ENCODE measurements at regions not wholly inside any gene's neighbourhood (a gene's known extent, or its start where the extent isn't known, plus 50 kb on each side); places are given as distances from the start of the nearest gene placed in this dataset.

GRCh38 chr4:95672811-95673210, 124.0 kb upstream of the UNC5C start:
- TF ChIP-seq, protein P1, sequence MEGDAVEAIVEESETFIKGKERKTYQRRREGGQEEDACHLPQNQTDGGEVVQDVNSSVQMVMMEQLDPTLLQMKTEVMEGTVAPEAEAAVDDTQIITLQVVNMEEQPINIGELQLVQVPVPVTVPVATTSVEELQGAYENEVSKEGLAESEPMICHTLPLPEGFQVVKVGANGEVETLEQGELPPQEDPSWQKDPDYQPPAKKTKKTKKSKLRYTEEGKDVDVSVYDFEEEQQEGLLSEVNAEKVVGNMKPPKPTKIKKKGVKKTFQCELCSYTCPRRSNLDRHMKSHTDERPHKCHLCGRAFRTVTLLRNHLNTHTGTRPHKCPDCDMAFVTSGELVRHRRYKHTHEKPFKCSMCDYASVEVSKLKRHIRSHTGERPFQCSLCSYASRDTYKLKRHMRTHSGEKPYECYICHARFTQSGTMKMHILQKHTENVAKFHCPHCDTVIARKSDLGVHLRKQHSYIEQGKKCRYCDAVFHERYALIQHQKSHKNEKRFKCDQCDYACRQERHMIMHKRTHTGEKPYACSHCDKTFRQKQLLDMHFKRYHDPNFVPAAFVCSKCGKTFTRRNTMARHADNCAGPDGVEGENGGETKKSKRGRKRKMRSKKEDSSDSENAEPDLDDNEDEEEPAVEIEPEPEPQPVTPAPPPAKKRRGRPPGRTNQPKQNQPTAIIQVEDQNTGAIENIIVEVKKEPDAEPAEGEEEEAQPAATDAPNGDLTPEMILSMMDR (conservative IDR thresholded peaks at IDR 0.05) = no peak
- no peak for TF ChIP-seq EZH2 (IDR thresholded peaks at IDR 0.05; ENCODE audit: low read depth)
